IMR-90 (cell line): ENCODE measurements at regions not wholly inside any gene's neighbourhood (a gene's known extent, or its start where the extent isn't known, plus 50 kb on each side); places are given as distances from the start of the nearest gene placed in this dataset.

ENCODE experiments used
- MAFK ChIP-seq: IDR thresholded peaks from 2 replicates; pipeline ENCODE4 v1.6.1; 2012; ENCODE audit warnings: low read depth, low read length, improper control_type of control experiment
- POLR2A ChIP-seq: IDR thresholded peaks from 2 replicates; pipeline ENCODE4 v1.6.1; 2012; ENCODE audit warnings: mild to moderate bottlenecking, low read depth, low read length
- RFX5 ChIP-seq: IDR thresholded peaks from 2 replicates; pipeline ENCODE4 v1.8.0; 2012; ENCODE audit warnings: low read depth, mild to moderate bottlenecking, low read length, moderate library complexity
- SMC3 ChIP-seq: fragments of 150-350 bp; IDR thresholded peaks from 2 replicates; pipeline ENCODE4 v1.6.1; 2016; ENCODE audit warnings: low read depth, mild to moderate bottlenecking, antibody characterized with exemption, low read length, moderate library complexity
- TF ChIP-seq, protein P1 (sequence below): conservative IDR thresholded peaks from 2 replicates; pipeline ENCODE4 v1.5.1; 2012; ENCODE audit warnings: mild to moderate bottlenecking, low read depth, low read length, improper control_type of control experiment

DNA sequence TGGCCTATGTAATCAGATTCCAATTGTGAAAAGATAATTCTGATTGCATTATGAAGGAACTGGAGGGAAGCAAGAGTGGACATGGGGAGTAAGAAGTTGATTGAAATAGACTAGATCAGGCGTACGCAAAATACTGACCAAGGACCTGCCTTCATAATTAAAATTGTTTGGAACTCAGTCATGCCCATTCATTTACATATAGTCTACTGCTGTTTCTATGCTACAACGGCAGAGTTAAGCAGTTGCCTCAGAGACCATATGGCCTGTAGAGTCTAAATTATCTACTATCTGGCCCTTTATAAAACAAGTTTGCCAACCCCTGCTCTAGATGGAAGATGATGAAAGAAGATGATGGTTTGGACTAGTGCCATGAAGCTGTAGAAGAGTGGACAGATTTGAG is 170.0 kb upstream of the ARID2 start:
- TF ChIP-seq, protein P1, sequence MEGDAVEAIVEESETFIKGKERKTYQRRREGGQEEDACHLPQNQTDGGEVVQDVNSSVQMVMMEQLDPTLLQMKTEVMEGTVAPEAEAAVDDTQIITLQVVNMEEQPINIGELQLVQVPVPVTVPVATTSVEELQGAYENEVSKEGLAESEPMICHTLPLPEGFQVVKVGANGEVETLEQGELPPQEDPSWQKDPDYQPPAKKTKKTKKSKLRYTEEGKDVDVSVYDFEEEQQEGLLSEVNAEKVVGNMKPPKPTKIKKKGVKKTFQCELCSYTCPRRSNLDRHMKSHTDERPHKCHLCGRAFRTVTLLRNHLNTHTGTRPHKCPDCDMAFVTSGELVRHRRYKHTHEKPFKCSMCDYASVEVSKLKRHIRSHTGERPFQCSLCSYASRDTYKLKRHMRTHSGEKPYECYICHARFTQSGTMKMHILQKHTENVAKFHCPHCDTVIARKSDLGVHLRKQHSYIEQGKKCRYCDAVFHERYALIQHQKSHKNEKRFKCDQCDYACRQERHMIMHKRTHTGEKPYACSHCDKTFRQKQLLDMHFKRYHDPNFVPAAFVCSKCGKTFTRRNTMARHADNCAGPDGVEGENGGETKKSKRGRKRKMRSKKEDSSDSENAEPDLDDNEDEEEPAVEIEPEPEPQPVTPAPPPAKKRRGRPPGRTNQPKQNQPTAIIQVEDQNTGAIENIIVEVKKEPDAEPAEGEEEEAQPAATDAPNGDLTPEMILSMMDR, result no peak
- TF ChIP-seq POLR2A, result no peak
- TF ChIP-seq MAFK, result no peak
- TF ChIP-seq RFX5, result no peak
- no peak for TF ChIP-seq SMC3
